ENCODE measurements at regions not wholly inside any gene's neighbourhood (a gene's known extent, or its start where the extent isn't known, plus 50 kb on each side); places are given as distances from the start of the nearest gene placed in this dataset.

GRCh38 chr9:88077071-88077617, 61.1 kb downstream of the SPATA31C2 start:
- no peak for DNase-seq (ENCODE audit: low spot score)

- DNase-seq (ENCODE audit: low spot score): peak; percentile 93
Measured at GRCh38 chr9:88076286-88077070, 61.8 kb downstream of the SPATA31C2 start.

- DNase-seq (ENCODE audit: low spot score): no peak
Measured at GRCh38 chr9:88075966-88076285, 62.3 kb downstream of the SPATA31C2 start.

GRCh38 chr9:88075506-88075905, 62.8 kb downstream of the SPATA31C2 start:
- no peak for DNase-seq (ENCODE audit: low spot score)

DNA sequence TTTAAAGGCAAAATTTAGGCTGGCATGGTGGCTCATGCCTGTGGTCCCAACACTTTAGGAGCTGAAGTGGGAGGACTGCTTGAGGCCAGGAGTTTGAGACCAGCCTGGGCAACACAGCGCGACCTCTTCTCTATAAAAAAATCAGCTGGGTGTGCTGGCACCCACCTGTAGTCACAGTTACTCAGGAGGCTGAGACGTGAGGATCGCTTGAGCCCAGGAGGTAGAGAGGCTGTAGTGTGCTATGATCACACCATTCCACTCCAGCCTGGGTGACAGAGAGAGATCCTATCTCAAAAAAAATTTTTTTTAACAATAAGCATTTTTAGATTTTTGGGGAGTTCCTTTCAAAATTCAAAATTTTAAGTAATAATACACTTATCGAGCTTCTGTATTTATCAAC, 63.3 kb downstream of the SPATA31C2 start:
- no peak for DNase-seq (ENCODE audit: low spot score)

DNA sequence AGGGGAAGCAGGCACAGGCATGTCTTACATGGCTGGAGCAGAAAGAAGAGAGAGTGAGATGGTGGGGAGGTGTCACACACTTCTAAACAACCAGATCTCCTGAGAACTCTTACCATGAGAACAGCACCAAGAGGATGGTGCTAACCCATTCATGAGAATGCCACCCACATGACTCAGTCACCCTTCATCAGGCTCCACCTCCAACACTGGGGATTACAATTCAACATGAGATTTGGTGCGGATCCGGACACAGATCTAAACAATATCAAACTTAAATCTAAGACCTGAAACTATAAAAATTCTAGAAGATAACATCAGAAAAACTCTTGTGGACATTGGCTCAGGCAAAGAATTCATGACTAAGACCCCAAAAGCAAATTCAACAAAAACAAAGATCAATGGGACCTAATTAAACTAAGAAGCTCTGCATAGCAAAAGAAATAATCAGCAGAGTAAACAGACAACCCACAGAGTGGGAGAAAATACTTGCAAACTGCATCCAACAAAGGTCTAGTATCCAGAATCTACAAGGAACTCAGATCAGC, 65.4 kb downstream of the SPATA31C2 start:
- no peak for DNase-seq (ENCODE audit: low spot score)

GRCh38 chr9:88071331-88071730, 66.9 kb downstream of the SPATA31C2 start:
- DNase-seq (ENCODE audit: low spot score): no peak

DNA sequence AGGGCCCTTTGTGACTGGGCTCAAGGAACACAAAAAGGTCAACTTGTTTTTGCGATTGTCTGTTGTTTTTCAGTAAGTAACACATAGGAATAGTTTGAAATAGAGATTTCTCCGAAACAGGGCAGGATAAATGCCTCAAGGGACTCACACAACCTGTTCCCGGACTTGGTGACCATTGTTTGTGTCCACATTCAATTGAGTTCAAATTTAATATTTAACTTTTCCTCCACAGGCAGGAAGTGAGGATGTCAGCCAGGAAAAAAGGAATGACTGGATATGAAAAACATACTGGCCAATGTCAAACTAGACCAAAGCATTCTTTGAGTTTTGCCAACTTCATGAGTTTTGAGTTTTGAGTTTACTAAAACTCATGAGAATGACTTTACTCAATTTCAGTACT, 72.7 kb downstream of the SPATA31C2 start:
- no peak for DNase-seq (ENCODE audit: low spot score)

GRCh38 chr9:88064554-88064953, 73.7 kb downstream of the SPATA31C2 start:
- DNase-seq (ENCODE audit: low spot score): no peak

DNA sequence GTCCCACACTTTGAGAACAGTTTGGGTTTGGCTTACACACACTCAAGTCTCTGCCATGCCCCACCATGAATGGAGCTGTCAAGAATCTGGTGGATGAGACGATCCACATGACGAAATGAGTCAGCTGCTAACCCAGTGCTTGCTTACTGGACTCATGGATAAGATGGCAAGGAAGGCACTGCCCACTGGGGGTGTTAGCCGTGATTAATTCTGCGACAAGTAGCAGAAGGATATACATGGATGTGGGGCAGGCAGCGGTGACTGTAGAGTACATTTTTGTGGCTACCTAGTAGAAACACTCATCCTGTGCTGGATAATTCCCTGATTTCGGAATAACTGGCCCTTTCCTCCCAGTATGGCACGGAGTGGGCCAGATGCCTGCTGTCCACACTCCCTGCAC, 77.5 kb downstream of the SPATA31C2 start:
- no peak for DNase-seq (ENCODE audit: low spot score)

- no peak for DNase-seq (ENCODE audit: low spot score)
Measured at GRCh38 chr9:88059469-88059868, 78.8 kb downstream of the SPATA31C2 start.

DNA sequence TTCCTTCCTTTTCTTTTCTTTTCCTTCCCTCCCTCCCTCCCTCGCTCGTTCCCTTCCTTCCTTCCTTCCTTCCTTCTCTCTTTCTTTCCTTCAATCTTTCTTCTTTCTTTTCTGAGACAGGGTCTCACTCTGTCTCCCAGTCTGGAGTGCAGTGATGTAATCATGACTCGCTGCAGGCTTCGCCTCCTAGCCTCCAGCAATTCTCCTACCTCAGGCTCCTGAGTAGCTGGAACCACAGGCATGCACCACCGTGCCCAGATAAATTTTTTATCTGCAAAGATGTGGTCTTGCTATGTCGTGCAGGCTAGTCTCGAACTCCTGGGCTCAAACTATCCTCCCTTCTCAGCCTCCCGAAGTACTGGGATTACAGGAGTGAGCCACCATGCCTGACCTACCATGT, 81.4 kb downstream of the SPATA31C2 start:
- DNase-seq (ENCODE audit: low spot score): no peak

DNA sequence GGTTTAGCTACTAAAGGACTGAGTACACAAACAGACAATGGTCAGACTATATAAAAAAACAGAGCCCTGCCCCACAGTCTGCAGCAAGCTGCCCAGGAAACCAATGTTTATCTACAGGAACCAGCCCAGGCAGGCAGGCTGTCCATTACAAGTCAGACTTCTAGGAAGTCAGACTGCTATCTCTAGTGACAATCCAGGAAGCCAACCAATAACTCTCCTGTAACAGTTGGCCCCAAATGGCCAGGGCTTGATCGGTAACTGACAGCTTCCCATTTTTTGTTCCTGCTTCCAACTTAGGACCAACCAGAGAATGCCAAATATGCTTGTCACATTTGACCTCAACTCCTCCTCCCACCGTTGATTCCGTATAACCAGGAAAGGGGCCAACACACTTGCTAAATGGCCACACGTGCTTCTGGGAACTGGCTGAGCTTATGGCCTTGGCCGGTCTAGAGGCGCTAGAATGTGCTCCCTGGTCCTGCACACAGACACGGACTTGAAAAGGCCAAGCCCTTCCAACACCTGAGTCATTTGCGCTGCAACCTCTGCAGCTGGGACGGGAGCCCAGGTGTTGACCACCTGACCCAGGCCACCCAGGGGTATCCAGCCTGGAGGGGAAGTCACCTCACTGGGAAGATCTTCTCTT, 79.6 kb upstream of the CDK20 start:
- DNase-seq (ENCODE audit: low spot score): no peak

DNA sequence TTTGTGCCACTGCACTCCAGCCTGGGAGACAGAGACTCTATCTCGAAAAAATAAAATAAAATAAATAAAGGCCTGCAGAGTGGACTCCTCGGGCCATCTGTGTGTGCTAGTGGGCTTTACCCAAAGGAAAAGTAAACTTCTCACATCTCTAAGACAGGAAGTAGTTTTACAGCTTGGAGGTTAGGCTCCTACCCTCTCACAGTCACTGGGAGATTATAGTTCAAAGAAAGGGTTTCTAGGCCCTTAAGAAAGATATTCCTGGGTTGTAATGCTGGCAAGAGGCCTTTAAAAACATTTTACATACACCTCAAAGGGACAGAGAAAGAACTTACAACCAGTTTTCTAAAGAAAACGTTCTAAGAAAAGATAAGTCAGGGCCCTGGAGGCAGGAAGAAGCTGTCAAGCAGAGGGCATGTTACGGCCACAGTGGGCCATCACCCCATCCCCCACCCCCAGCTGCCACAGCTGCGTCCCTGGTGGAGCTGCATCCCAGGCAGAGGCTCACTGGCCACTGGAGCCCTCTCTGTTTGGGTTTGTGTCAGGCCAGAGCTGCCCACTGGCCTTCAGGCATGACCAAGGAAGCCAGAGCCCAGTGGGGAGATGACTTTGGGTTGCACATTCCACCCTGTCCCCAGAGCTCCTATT, 78.1 kb upstream of the CDK20 start:
- no peak for DNase-seq (ENCODE audit: low spot score)

GRCh38 chr9:88051138-88051537, 76.8 kb upstream of the CDK20 start:
- DNase-seq (ENCODE audit: low spot score): no peak

- DNase-seq (ENCODE audit: low spot score): no peak
Measured at GRCh38 chr9:88049677-88050307, 75.5 kb upstream of the CDK20 start.

DNA sequence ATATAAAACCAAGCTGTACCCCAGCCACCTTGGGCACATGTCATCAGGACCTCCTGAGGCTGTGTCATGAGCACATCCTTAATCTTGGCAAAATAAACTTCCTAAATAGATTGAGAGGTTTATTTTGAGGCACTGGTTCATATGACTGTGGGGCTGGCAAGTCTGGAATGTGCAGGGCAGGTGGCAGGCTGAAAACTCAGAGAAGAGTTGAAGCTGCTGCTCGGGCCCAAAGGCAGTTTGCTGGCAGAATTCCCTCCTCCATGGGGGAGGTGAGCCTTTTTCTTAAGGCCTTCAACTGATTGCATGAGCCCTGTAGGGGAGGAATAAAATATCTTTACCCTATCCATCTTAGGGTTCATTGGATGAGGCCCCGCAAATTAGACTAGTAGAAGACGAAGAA, 72.2 kb upstream of the CDK20 start:
- no peak for DNase-seq (ENCODE audit: low spot score)

- no peak for DNase-seq (ENCODE audit: low spot score)
Measured at GRCh38 chr9:88045686-88046085, 71.4 kb upstream of the CDK20 start.

GRCh38 chr9:88044200-88044599, 69.9 kb upstream of the CDK20 start:
- no peak for DNase-seq (ENCODE audit: low spot score)

- no peak for DNase-seq (ENCODE audit: low spot score)
Measured at GRCh38 chr9:88043647-88044046, 69.3 kb upstream of the CDK20 start.

GRCh38 chr9:88041447-88041846, 67.1 kb upstream of the CDK20 start:
- DNase-seq (ENCODE audit: low spot score): no peak
